IMR-90 (cell line): ENCODE measurements at regions not wholly inside any gene's neighbourhood (a gene's known extent, or its start where the extent isn't known, plus 50 kb on each side); places are given as distances from the start of the nearest gene placed in this dataset.

Experiments used
- BHLHE40 ChIP-seq: fragments of 150-350 bp; IDR thresholded peaks from 2 replicates; pipeline ENCODE4 v1.6.1; 2016; ENCODE audit warnings: mild to moderate bottlenecking, low read depth, low read length
- CEBPB ChIP-seq: IDR thresholded peaks from 2 replicates; pipeline ENCODE4 v1.6.1; 2012; ENCODE audit warnings: low read depth, low read length, improper control_type of control experiment
- MAZ ChIP-seq: IDR thresholded peaks from 2 replicates; pipeline ENCODE4 v1.6.1; 2012; ENCODE audit warnings: low read depth, mild to moderate bottlenecking, low read length, improper control_type of control experiment, moderate library complexity, borderline replicate concordance
- MXI1 ChIP-seq: IDR thresholded peaks from 2 replicates; pipeline ENCODE4 v1.6.1; 2012; ENCODE audit warnings: low read depth, mild to moderate bottlenecking, low read length, moderate library complexity, borderline replicate concordance
- POLR2A ChIP-seq: IDR thresholded peaks from 2 replicates; pipeline ENCODE4 v1.6.1; 2012; ENCODE audit warnings: mild to moderate bottlenecking, low read depth, low read length
- RAD21 ChIP-seq: IDR thresholded peaks from 2 replicates; pipeline ENCODE4 v1.6.1; 2012; ENCODE audit warnings: low read length, improper control_type of control experiment
- SMC3 ChIP-seq: fragments of 150-350 bp; IDR thresholded peaks from 2 replicates; pipeline ENCODE4 v1.6.1; 2016; ENCODE audit warnings: low read depth, mild to moderate bottlenecking, antibody characterized with exemption, low read length, moderate library complexity
- TF ChIP-seq, protein P1 (sequence below): conservative IDR thresholded peaks from 2 replicates; pipeline ENCODE4 v1.5.1; 2012; ENCODE audit warnings: mild to moderate bottlenecking, low read depth, low read length, improper control_type of control experiment
- TF ChIP-seq, protein P2 (sequence below): fragments of 150-350 bp; IDR thresholded peaks from 2 replicates; pipeline ENCODE4 v1.6.1; 2016; ENCODE audit warnings: low read depth, mild to moderate bottlenecking, low read length, moderate library complexity, borderline replicate concordance

GRCh38 chr2:82524826-82525225 lies 1934.3 kb downstream of the SUCLG1 start:
- TF ChIP-seq MXI1 = no peak
- TF ChIP-seq, protein P1, sequence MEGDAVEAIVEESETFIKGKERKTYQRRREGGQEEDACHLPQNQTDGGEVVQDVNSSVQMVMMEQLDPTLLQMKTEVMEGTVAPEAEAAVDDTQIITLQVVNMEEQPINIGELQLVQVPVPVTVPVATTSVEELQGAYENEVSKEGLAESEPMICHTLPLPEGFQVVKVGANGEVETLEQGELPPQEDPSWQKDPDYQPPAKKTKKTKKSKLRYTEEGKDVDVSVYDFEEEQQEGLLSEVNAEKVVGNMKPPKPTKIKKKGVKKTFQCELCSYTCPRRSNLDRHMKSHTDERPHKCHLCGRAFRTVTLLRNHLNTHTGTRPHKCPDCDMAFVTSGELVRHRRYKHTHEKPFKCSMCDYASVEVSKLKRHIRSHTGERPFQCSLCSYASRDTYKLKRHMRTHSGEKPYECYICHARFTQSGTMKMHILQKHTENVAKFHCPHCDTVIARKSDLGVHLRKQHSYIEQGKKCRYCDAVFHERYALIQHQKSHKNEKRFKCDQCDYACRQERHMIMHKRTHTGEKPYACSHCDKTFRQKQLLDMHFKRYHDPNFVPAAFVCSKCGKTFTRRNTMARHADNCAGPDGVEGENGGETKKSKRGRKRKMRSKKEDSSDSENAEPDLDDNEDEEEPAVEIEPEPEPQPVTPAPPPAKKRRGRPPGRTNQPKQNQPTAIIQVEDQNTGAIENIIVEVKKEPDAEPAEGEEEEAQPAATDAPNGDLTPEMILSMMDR = no peak
- TF ChIP-seq SMC3 = no peak
- TF ChIP-seq, protein P2, sequence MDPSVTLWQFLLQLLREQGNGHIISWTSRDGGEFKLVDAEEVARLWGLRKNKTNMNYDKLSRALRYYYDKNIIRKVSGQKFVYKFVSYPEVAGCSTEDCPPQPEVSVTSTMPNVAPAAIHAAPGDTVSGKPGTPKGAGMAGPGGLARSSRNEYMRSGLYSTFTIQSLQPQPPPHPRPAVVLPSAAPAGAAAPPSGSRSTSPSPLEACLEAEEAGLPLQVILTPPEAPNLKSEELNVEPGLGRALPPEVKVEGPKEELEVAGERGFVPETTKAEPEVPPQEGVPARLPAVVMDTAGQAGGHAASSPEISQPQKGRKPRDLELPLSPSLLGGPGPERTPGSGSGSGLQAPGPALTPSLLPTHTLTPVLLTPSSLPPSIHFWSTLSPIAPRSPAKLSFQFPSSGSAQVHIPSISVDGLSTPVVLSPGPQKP = no peak
- TF ChIP-seq POLR2A = no peak
- TF ChIP-seq CEBPB = no peak
- no peak for TF ChIP-seq MAZ
- TF ChIP-seq BHLHE40 = no peak
- TF ChIP-seq RAD21 = no peak
